Retinal pigment epithelial cell (primary cell): ENCODE measurements at regions not wholly inside any gene's neighbourhood (a gene's known extent, or its start where the extent isn't known, plus 50 kb on each side); places are given as distances from the start of the nearest gene placed in this dataset.

Source experiments
- DNase-seq: peaks from one replicate; pipeline ENCODE4 v3.0.0-alpha.2; 2010; ENCODE audit warnings: low read depth
- H3K4me3 ChIP-seq: 2 replicates; pipeline ENCODE4 v1.5.1; 2011; ENCODE audit warnings: mild to moderate bottlenecking, low read length, control low read depth, moderate library complexity
- CTCF ChIP-seq: conservative IDR thresholded peaks from 2 replicates; pipeline ENCODE4 v1.5.1; 2011; ENCODE audit warnings: low read depth, low read length, control low read depth, inconsistent platforms

GRCh38 chr10:78838141-78838657, 230.6 kb upstream of the ZMIZ1 start:
- no peak for DNase-seq
- TF ChIP-seq CTCF: no peak
- no peak overlapping the region for H3K4me3 ChIP-seq

DNA sequence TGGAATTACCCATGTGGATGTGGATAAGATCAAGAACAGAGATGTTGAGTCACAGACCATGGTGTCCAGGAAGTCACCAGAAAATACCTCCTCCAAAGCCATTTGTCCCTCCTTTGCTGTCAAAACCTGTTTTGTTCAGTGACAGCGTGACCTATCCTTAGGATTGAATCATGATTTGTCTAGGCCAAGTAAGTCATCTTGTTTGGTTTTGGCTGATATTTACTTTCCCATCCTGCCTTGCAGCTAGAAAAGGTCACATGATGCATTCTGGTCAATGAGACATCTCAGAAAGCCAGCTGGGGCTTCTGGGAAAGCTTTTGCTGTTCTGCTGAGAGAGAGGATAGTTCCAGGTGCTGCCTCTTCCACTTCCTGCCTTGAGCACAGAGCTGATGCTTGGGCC, 225.3 kb upstream of the ZMIZ1 start:
- DNase-seq: no peak
- TF ChIP-seq CTCF: no peak
- H3K4me3 ChIP-seq: no peak overlapping the region

DNA sequence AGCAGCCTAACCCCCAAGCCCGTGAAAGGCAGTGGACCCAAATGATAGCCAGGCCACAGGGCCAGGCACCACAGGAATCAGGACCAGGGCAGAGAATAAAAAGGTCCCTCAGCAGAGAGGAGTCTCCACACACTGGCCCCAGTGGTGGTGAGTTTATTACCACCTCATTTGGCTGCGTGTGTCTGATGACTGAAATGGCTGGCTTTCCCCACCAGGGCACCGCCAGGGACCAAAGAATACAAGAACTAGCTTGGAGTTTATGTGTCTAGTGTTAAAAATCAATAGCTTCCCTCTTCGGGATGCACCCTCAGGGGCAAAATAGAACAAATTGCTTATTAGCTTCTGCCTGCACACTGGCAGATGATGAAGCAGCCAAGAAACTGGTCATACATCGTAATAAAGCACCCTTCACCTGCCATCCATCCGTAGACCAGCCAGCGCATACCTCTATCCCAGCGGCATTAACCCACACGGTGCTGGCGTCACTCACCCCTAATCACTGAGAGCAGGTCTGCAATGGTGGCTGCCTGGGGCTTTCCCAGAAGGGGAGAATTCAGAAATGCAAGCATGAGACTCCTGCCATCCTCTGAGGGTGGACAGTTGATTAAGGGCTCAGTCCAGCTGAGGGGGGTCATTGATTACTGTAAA, 223.7 kb upstream of the ZMIZ1 start:
- TF ChIP-seq CTCF: peak; percentile 13
- DNase-seq: no peak

GRCh38 chr10:78846071-78846470, 222.7 kb upstream of the ZMIZ1 start:
- TF ChIP-seq CTCF: no peak
- H3K4me3 ChIP-seq: no peak overlapping the region
- DNase-seq: no peak

More for the DNA sequence above, 223.7 kb upstream of the ZMIZ1 start:
- no peak overlapping the region for H3K4me3 ChIP-seq

DNA sequence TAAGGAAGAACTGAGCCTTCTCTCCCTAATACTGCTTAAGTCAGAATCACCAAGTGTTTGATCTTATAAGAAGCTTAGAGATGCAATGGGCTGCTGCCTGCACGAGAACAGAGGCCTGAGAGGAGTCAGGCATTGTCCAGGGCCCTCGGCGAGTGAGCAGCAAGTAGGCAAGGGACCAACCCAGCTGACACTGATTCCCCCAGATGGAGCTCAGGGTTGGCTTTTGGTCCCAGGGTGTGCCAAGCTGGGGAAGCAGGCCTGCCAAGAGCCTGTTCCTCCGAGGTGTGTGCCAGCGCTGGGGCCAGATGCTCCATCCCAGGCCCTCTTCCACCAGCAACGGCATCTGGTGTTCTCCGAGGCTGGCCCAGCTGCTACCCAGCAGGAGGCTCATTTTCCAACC, 222.0 kb upstream of the ZMIZ1 start:
- TF ChIP-seq CTCF: no peak
- no peak for DNase-seq
- H3K4me3 ChIP-seq: no peak overlapping the region

DNA sequence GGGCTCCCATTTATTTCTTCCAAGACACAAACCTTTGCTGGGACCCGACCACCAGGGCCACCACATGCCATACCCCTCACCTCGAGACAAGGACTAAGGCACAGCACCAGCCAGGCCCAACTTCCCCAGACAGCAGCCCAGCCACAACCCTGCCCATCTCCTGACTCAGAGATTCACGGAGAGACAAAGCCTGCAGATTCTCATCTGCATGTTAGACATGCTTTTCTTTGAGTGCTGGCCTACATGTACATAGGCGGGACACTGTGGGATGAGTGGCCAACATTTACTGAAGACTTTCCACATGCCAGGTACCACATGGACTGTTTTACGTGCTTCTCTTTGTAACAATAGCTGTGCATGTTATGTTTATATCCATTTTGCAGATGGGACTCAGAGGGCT, 221.3 kb upstream of the ZMIZ1 start:
- H3K4me3 ChIP-seq: no peak overlapping the region
- TF ChIP-seq CTCF: no peak
- no peak for DNase-seq

DNA sequence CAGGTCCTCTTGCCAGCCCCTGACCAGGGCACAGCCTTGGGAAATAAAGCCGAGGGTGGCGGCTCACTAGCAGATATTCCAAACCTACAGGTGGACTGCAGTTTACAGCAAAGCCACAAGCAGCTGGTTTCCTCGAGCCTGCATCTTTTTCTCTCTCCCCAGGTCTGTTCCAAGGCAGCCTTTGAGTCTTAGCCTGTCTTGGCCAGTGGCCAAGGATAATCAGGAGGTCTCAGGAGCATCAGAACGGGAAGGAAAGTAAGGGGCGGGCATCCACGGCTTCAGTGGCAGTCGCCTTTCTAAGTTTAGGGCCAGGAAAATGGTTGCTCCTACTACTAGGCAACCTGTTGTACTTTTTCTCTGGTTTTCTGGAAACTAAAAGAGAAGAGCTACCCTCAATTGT, 219.7 kb upstream of the ZMIZ1 start:
- no peak for TF ChIP-seq CTCF
- H3K4me3 ChIP-seq: no peak overlapping the region
- DNase-seq: no peak
